GM18505 (cell line): ENCODE measurements at regions not wholly inside any gene's neighbourhood (a gene's known extent, or its start where the extent isn't known, plus 50 kb on each side); places are given as distances from the start of the nearest gene placed in this dataset.

Experiments
- ATAC-seq: cut with Tn5 transposase; IDR thresholded peaks from one replicate; pipeline ENCODE4 v1.9.1; 2021; ENCODE audit not compliant: unreplicated experiment
- POLR2A ChIP-seq: IDR thresholded peaks from 4 replicates; pipeline ENCODE4 v1.6.1; 2011; ENCODE audit warnings: borderline replicate concordance; ENCODE audit not compliant: insufficient read depth, insufficient read length; ENCODE audit errors: extremely low read depth

- no peak for ATAC-seq
- TF ChIP-seq POLR2A: no peak
Observed at GRCh38 chr3:144351011-144351410, 379.4 kb downstream of the DIPK2A start.

GRCh38 chr3:144351773-144352365 is 380.2 kb downstream of the DIPK2A start:
- no peak for ATAC-seq
- no peak for TF ChIP-seq POLR2A

GRCh38 chr3:144358191-144358590 is 386.6 kb downstream of the DIPK2A start:
- no peak for TF ChIP-seq POLR2A
- ATAC-seq: no peak

DNA sequence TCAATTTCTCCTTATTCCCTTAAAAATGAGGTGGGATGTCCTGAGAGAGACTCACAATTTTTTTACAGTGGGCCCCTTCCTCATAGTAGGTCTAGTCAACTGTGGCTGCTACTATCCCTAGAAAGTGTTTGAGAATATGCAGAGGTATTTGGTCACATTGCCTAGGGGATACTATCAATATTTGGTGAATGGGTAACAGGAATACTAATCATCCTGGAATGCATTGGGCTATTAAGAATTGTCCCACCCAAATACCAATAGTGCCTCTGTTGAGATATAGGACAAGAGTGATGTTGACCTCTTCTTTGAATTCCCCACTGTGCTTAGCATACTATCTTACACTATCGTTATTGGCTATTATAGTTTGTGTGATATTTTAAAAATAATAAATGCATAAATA is 389.4 kb downstream of the DIPK2A start:
- ATAC-seq: no peak
- no peak for TF ChIP-seq POLR2A

DNA sequence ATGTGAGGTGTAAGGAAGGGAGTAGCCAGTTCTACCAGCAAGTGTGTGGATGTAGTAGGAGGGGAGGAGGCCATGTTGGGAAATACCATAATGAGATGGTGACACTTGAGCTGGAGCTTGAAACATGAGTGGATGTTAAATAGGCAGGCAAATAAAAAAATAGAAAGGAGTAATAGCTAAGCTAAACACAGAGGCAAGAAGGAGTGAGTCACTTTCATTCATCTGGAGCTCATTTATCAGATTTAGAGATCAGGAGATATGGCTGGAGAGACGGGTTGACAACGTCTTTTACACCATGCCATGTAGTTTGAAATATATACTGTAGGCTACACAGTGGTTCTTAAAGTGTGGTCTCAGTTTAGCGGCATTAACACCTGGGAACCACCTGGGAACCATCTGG is 390.5 kb downstream of the DIPK2A start:
- ATAC-seq: no peak
- no peak for TF ChIP-seq POLR2A

GRCh38 chr3:144363856-144364255 is 392.2 kb downstream of the DIPK2A start:
- TF ChIP-seq POLR2A: no peak
- no peak for ATAC-seq

DNA sequence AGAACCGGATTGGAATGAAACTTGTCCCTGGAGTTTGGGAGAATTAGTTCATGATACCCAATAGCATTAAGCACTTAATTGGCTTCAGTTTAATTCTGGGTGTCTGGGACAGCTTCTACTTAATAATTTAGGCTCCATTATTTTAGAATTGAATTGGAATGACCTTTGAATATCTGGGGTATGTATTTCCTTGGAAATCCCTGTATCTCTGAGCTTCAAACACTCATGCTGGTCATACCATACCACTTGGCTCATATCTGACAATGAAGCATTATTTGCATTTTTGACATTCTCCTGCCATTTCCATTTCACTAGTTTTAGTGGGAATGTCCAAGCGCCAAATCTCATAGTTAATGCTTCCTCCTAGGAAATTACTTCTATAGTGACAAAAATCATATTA is 393.1 kb downstream of the DIPK2A start:
- no peak for ATAC-seq
- no peak for TF ChIP-seq POLR2A

DNA sequence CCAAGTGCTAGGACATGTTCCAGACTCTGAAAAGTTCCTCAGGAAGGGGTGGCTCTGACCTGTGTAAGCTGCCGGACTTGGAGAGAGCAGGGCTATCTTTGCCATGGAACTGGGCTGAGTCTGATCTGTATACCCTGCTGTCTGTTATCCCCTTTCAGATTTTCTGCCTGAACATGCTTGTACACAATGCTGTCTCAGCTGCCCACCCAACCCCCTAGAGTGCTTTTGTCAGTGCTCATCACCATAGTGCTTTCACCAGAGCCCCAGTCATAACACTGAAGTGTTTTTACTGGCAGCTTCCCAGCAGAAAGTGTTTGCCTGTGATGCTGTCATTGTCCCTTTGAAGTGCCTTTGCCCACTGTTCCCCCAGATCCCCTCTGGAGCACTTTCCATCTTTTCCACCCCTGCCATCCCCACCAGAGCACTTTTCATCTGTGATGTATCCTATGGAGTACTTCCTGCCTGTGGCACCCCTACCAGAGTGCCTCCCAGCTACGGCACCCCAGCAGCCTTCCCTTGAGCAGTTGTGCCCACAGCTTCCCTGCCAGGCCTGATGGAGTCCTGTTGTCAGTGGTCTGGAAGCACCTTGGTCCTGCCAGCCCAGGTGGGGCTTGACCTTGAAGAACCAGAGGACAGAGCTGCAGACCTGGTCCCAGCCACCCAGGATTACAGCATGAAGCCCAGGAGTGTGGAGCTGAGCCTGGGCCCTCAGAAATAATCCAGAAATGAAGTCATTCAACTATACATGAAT is 397.7 kb downstream of the DIPK2A start:
- no peak for ATAC-seq
- TF ChIP-seq POLR2A: no peak

GRCh38 chr3:144375088-144375487 is 403.5 kb downstream of the DIPK2A start:
- no peak for TF ChIP-seq POLR2A
- no peak for ATAC-seq

GRCh38 chr3:144380849-144381248 is 409.2 kb downstream of the DIPK2A start:
- no peak for ATAC-seq
- no peak for TF ChIP-seq POLR2A

GRCh38 chr3:144381607-144382006 is 410.0 kb downstream of the DIPK2A start:
- no peak for TF ChIP-seq POLR2A
- ATAC-seq: no peak

- no peak for ATAC-seq
- no peak for TF ChIP-seq POLR2A
Observed at GRCh38 chr3:144384241-144384979, 412.8 kb downstream of the DIPK2A start.

DNA sequence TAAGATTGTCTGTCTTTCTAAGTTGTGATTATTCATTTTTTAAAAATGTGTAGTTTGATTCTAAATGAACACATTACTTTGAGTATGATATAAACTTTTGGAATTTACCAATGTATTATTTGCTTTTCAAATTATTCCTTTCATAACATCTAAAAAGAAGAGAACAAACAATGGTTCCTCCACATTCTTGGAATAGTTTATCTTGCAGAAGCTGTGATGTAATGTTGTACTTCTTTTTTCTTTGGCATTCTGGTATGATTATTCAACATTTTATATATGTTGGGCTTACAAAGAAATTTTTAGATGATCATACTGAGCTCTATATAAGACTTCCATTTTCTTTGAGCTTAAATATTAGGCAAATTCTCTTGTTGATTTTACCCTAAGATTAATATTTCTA is 419.2 kb downstream of the DIPK2A start:
- no peak for ATAC-seq
- no peak for TF ChIP-seq POLR2A

- no peak for ATAC-seq
- no peak for TF ChIP-seq POLR2A
Observed at GRCh38 chr3:144391236-144391635, 419.6 kb downstream of the DIPK2A start.
